ENCODE measurements at regions not wholly inside any gene's neighbourhood (a gene's known extent, or its start where the extent isn't known, plus 50 kb on each side); places are given as distances from the start of the nearest gene placed in this dataset.

GRCh38 chr1:101508913-101509312 lies 272.1 kb downstream of the S1PR1 start:
- TF ChIP-seq EZH2 (IDR thresholded peaks at IDR 0.05; ENCODE audit: borderline replicate concordance, low read depth, low read length, poor library complexity, severe bottlenecking) (no peak), CTCF (conservative IDR thresholded peaks at IDR 0.05; ENCODE audit: low read depth, low read length) (no peak)
